MM.1S (cell line): ENCODE measurements at regions not wholly inside any gene's neighbourhood (a gene's known extent, or its start where the extent isn't known, plus 50 kb on each side); places are given as distances from the start of the nearest gene placed in this dataset.

Source experiments
- CTCF ChIP-seq: fragments of 300-600 bp; sonication (generic); IDR thresholded peaks from 2 replicates; pipeline ENCODE4 v1.5.1; 2016; ENCODE audit warnings: antibody characterized with exemption, low read length, mixed read lengths
- EZH2phosphoT487 ChIP-seq: fragments of 300-600 bp; sonication (generic); IDR thresholded peaks from 2 replicates; pipeline ENCODE4 v1.6.1; 2018; ENCODE audit warnings: antibody characterized with exemption, low read length

- TF ChIP-seq CTCF (no peak), EZH2phosphoT487 (no peak)
These were observed 228.9 kb upstream of the PITRM1 start for GRCh38 chr10:3401491-3401938.
